HL-60 (cell line): ENCODE measurements at regions not wholly inside any gene's neighbourhood (a gene's known extent, or its start where the extent isn't known, plus 50 kb on each side); places are given as distances from the start of the nearest gene placed in this dataset.

Experiments used
- GABPA ChIP-seq: IDR thresholded peaks from 2 replicates; pipeline ENCODE4 v1.6.1; 2012; ENCODE audit warnings: low read depth
- POLR2AphosphoS5 ChIP-seq: IDR thresholded peaks from 2 replicates; pipeline ENCODE4 v1.6.1; 2012; ENCODE audit warnings: low read depth
- SPI1 ChIP-seq: IDR thresholded peaks from 2 replicates; pipeline ENCODE4 v1.6.1; 2012; ENCODE audit warnings: low read depth, mild to moderate bottlenecking, borderline replicate concordance
- TF ChIP-seq, protein P1 (sequence below): IDR thresholded peaks from one replicate; pipeline ENCODE4 v1.5.1; 2011; ENCODE audit warnings: low read length, control low read depth, inconsistent platforms; ENCODE audit not compliant: insufficient read depth

DNA sequence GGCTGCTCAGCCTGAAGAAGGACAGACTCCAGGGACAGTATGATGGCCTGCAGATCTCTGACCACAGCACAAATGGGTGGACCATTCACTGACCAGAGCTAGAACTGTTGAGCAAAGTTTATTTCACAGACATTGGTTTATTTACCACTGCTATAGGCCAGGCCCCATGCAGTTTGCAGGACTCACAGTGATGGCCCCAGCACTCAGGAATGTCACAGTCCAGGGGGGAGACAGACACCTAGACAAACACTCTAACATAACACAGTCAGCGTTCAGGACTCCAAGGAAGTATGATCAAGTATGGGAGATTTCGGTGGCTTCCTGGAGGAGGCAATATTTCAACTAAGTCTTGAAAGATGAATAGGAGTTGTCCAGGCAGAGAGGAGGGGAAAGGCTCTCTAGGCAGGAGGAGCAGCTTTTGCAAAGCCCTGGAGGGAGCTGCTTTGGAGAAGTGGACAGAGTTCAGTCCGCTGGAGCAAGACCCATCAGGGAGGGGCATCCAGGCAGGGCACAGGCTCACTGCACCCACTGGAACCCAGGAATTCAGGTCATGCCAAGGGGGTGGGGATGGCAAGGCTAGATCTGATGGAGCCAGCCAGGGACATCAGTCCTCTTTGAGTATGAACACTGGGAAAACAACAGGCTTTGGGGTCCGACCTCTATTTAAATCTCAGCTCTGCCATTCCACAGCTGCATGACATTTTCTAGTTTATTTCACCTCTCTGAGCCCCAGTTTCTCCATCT lies 454.3 kb downstream of the MATN1 start:
- TF ChIP-seq, protein P1, sequence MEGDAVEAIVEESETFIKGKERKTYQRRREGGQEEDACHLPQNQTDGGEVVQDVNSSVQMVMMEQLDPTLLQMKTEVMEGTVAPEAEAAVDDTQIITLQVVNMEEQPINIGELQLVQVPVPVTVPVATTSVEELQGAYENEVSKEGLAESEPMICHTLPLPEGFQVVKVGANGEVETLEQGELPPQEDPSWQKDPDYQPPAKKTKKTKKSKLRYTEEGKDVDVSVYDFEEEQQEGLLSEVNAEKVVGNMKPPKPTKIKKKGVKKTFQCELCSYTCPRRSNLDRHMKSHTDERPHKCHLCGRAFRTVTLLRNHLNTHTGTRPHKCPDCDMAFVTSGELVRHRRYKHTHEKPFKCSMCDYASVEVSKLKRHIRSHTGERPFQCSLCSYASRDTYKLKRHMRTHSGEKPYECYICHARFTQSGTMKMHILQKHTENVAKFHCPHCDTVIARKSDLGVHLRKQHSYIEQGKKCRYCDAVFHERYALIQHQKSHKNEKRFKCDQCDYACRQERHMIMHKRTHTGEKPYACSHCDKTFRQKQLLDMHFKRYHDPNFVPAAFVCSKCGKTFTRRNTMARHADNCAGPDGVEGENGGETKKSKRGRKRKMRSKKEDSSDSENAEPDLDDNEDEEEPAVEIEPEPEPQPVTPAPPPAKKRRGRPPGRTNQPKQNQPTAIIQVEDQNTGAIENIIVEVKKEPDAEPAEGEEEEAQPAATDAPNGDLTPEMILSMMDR: no peak
- TF ChIP-seq POLR2AphosphoS5 (no peak), SPI1 (no peak), GABPA (no peak)
